Mucosa of descending colon (tissue), 3 donors: ENCODE measurements at regions not wholly inside any gene's neighbourhood (a gene's known extent, or its start where the extent isn't known, plus 50 kb on each side); places are given as distances from the start of the nearest gene placed in this dataset.

Experiments
- ATAC-seq: fragments of 200-7000 bp; cut with Tn5 transposase; one replicate; pipeline ENCODE4 v1.9.1; 2020; ENCODE audit warnings: mild to moderate bottlenecking, moderate library complexity
- DNase-seq, 3 donors: peaks; one replicate each; pipeline ENCODE4 v3.0.0-alpha.2; 2020
- H3K36me3 ChIP-seq: fragments of 200-600 bp; one replicate; pipeline ENCODE4 v1.8.0; 2021; ENCODE audit warnings: low read depth, mild to moderate bottlenecking
- H3K4me1 ChIP-seq: fragments of 200-600 bp; one replicate; pipeline ENCODE4 v1.8.0; 2021; ENCODE audit warnings: low read depth, mild to moderate bottlenecking
- H3K4me3 ChIP-seq: fragments of 200-600 bp; one replicate; pipeline ENCODE4 v1.8.0; 2021; ENCODE audit warnings: mild to moderate bottlenecking
- H3K9me3 ChIP-seq: fragments of 200-600 bp; one replicate; pipeline ENCODE4 v1.8.0; 2021; ENCODE audit warnings: mild to moderate bottlenecking
- CTCF ChIP-seq: fragments of 200-600 bp; IDR thresholded peaks from one replicate; pipeline ENCODE4 v1.8.0; 2022; ENCODE audit warnings: antibody characterized with exemption, mild to moderate bottlenecking
- intact Hi-C, 2 donors: fragments of 100-400 bp; cut with DNase I in 1 of 2; cut with micrococcal nuclease in 1 of 2; formaldehyde crosslinking; loops; one replicate each; pipeline versions ENCODE4 v1.11.0 to v1.11.1; 2022; cut with DNase I, micrococcal nuclease
- donor health status: DM: no; HTN: no; CAD: no; lungs with moderate emphysema.
- donor health status: DM: no; HTN: no; CAD: no.
- donor health status: DM: no; HTN: yes; CAD: no.

- Histone ChIP-seq H3K4me1 (no peaks in the 10 kb centered on the region), H3K36me3 (no peaks in the 10 kb centered on the region), H3K9me3 (no peaks in the 10 kb centered on the region), H3K4me3 (no peak overlapping the region)
- no peak for DNase-seq
- TF ChIP-seq CTCF = no peak
- intact Hi-C loops = no loop called here
- ATAC-seq = no peak
Observed at GRCh38 chr10:62514079-62514693, 140.0 kb downstream of the ZNF365 start.

DNA sequence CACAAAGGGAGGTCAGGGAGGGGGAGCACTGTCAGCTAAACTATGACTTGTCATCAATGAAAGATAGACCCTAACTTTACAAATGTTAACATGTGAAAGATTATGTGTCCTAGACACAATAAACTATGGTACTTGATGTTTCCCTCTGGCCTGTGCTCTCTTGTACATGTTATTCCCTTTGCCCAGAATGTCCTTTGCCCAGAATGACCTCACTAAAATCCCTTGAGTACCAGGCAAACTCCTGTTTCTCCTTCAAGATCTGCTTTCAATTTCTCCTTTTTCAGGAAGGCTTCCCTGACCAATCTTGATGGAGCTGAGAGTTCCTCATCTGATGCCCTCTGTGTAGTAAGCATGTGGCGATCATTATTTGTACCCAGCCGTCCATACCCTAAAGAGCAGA, 143.1 kb downstream of the ZNF365 start:
- H3K9me3 ChIP-seq = no peaks in the 10 kb centered on the region
- H3K36me3 ChIP-seq = no peaks in the 10 kb centered on the region
- H3K4me1 ChIP-seq = no peaks in the 10 kb centered on the region
- DNase-seq = no peak
- no peak for TF ChIP-seq CTCF
- intact Hi-C loops = no loop called here
- H3K4me3 ChIP-seq = no peak overlapping the region
- ATAC-seq = no peak

- H3K4me1 ChIP-seq = no peaks in the 10 kb centered on the region
- peak; percentile 48 for ATAC-seq
Observed at GRCh38 chr10:62527019-62527827, 153.1 kb downstream of the ZNF365 start.

GRCh38 chr10:62528441-62528840, 154.3 kb downstream of the ZNF365 start:
- Histone ChIP-seq H3K36me3 (no peaks in the 10 kb centered on the region), H3K4me3 (no peak overlapping the region), H3K9me3 (no peaks in the 10 kb centered on the region), H3K4me1 (no peaks in the 10 kb centered on the region)
- ATAC-seq = peak; percentile 73
- DNase-seq = no peak
- no peak for TF ChIP-seq CTCF
- intact Hi-C loops = no loop called here

More at GRCh38 chr10:62527019-62527827, 153.1 kb downstream of the ZNF365 start:
- Histone ChIP-seq H3K36me3 (no peaks in the 10 kb centered on the region), H3K9me3 (no peaks in the 10 kb centered on the region), H3K4me3 (no peak overlapping the region)
- intact Hi-C loops = no loop called here
- no peak for TF ChIP-seq CTCF
- peak in 1 of 3 donors; percentile 48 for DNase-seq

DNA sequence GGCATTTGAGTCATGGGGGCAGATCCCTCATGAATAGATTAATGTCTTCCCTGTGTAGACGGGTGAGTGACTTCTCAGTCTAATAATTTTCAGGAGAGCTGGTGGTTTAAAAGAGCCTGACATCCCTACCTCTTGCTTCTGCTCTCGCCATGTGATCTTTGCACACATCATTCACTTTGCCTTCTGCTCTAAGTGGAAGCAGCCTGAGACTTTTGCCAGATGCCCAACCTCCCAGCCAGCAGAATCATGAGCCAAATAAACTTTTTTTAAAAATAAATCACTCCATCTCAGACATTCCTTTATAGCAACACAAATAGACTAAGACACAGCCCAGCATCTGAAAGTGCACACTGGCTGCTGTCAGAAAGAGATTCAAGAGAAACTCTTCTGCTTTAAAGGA, 155.2 kb downstream of the ZNF365 start:
- intact Hi-C loops = no loop called here
- Histone ChIP-seq H3K4me1 (no peaks in the 10 kb centered on the region), H3K36me3 (no peaks in the 10 kb centered on the region), H3K9me3 (no peaks in the 10 kb centered on the region), H3K4me3 (no peak overlapping the region)
- TF ChIP-seq CTCF = no peak
- ATAC-seq (no peak), DNase-seq (no peak)
